Bronchial epithelial cell (primary cell): ENCODE measurements at regions not wholly inside any gene's neighbourhood (a gene's known extent, or its start where the extent isn't known, plus 50 kb on each side); places are given as distances from the start of the nearest gene placed in this dataset.
A peak's percentile ranks its signal among the peaks of the same experiment; 100 is the strongest.

ENCODE experiments used
- DNase-seq: peaks from one replicate; pipeline ENCODE4 v3.0.0-alpha.2; 2010; ENCODE audit warnings: low read depth
- FAIRE-seq: peaks from 2 replicates; lab custom pipeline; 2011; peaks lifted over from hg19 to GRCh38; lab: Jason Lieb, UNC
- H3K27me3 ChIP-seq: 2 replicates; pipeline ENCODE4 v1.5.1; 2011; ENCODE audit warnings: low read length; ENCODE audit not compliant: control insufficient read depth, insufficient read depth
- H3K36me3 ChIP-seq: 2 replicates; pipeline ENCODE4 v1.5.1; 2011; ENCODE audit warnings: low read length; ENCODE audit not compliant: control insufficient read depth, insufficient read depth
- H3K4me3 ChIP-seq: 2 replicates; pipeline ENCODE4 v1.5.1; 2011; ENCODE audit warnings: mild to moderate bottlenecking, low read depth, low read length, control low read depth
- TF ChIP-seq, protein P1 (sequence below): IDR thresholded peaks from 2 replicates; pipeline ENCODE4 v1.5.1; 2011; ENCODE audit warnings: mild to moderate bottlenecking, moderate library complexity, low read length, control low read depth, inconsistent platforms; ENCODE audit not compliant: insufficient read depth, severe bottlenecking

DNA sequence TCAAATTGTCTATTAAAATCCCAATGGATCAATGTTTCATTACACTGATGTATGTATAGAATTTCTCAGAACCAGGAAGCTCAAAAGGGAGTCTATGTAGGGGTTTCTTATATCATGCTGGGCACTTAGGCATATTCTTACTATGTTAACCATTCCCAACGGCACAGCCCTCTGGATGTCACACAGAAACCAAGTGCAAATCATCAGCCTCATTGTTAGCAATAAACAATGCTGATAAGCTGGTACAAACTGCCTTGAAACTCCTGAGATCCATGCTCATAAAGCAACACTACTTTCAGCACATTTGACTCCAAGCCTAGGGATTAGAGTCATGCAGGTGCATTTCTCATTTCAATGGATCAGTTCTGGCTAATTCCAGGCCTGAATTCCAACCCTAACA is 730.2 kb upstream of the SLC39A10 start:
- no peaks in the 10 kb centered on the region for H3K36me3 ChIP-seq
- no peaks in the 10 kb centered on the region for H3K27me3 ChIP-seq
- TF ChIP-seq, protein P1, sequence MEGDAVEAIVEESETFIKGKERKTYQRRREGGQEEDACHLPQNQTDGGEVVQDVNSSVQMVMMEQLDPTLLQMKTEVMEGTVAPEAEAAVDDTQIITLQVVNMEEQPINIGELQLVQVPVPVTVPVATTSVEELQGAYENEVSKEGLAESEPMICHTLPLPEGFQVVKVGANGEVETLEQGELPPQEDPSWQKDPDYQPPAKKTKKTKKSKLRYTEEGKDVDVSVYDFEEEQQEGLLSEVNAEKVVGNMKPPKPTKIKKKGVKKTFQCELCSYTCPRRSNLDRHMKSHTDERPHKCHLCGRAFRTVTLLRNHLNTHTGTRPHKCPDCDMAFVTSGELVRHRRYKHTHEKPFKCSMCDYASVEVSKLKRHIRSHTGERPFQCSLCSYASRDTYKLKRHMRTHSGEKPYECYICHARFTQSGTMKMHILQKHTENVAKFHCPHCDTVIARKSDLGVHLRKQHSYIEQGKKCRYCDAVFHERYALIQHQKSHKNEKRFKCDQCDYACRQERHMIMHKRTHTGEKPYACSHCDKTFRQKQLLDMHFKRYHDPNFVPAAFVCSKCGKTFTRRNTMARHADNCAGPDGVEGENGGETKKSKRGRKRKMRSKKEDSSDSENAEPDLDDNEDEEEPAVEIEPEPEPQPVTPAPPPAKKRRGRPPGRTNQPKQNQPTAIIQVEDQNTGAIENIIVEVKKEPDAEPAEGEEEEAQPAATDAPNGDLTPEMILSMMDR: no peak
- H3K4me3 ChIP-seq: no peak overlapping the region
- DNase-seq (no peak), FAIRE-seq (no peak)

- no peaks in the 10 kb centered on the region for H3K27me3 ChIP-seq
- TF ChIP-seq, protein P1: no peak
- H3K4me3 ChIP-seq: no peak overlapping the region
- FAIRE-seq: no peak
- DNase-seq: no peak
- H3K36me3 ChIP-seq: no peaks in the 10 kb centered on the region
Measured at GRCh38 chr2:194925742-194926141, 731.3 kb upstream of the SLC39A10 start.

- FAIRE-seq: no peak
- DNase-seq: no peak
- TF ChIP-seq, protein P1: no peak
- Histone ChIP-seq H3K36me3 (no peaks in the 10 kb centered on the region), H3K4me3 (no peak overlapping the region), H3K27me3 (no peaks in the 10 kb centered on the region)
Measured at GRCh38 chr2:194917519-194917918, 739.5 kb upstream of the SLC39A10 start.

DNA sequence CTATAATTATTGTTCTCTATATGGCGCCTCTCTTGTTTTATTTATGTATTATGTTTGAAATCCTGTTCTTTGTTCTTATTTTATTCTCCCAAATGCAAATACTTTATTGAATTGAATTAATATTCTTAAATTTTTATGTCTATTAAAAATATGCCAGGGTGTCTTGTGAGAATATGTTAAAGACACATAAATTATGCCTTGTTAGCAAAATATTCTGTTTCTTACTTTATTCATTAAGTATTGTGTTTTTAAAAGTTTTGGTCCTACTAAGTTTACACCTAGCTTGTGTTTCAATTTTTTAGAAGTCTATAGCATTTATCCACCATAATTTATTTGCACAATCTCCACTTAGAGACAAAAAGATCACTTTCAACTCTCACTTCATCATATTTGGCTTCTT is 741.5 kb upstream of the SLC39A10 start:
- no peak for FAIRE-seq
- no peaks in the 10 kb centered on the region for H3K27me3 ChIP-seq
- no peaks in the 10 kb centered on the region for H3K36me3 ChIP-seq
- no peak for DNase-seq
- H3K4me3 ChIP-seq: no peak overlapping the region
- TF ChIP-seq, protein P1: no peak

GRCh38 chr2:194907569-194907968 is 749.5 kb upstream of the SLC39A10 start:
- Histone ChIP-seq H3K36me3 (no peaks in the 10 kb centered on the region), H3K27me3 (no peaks in the 10 kb centered on the region), H3K4me3 (no peak overlapping the region)
- DNase-seq: no peak
- FAIRE-seq: no peak
- TF ChIP-seq, protein P1: no peak

DNA sequence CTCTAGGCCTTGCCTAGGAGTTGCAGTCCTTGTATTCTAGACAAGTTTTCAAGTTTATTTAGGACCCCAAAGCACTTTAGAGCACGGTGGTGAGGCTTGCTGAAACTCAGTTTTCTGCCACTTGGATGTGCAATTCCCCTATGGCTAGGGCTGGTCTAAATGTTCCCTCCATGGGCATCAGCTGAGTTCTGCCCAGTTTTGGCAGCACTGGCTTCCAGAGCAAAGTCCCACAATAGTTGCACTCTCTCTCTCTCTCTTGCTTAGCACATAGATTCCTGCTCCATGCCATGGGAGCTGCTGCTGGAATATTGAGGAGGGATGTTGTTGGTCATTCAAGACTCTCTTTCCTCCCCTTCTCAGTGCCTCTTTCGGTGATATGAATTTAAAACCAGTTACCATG is 760.2 kb upstream of the SLC39A10 start:
- TF ChIP-seq, protein P1: no peak
- peak; percentile 72 for FAIRE-seq

More for the DNA sequence above, 760.2 kb upstream of the SLC39A10 start:
- no peak for DNase-seq
- no peak overlapping the region for H3K4me3 ChIP-seq
- H3K27me3 ChIP-seq: no peaks in the 10 kb centered on the region
- H3K36me3 ChIP-seq: no peaks in the 10 kb centered on the region
